ENCODE measurements at regions not wholly inside any gene's neighbourhood (a gene's known extent, or its start where the extent isn't known, plus 50 kb on each side); places are given as distances from the start of the nearest gene placed in this dataset.

GRCh38 chr4:30450474-30450873 lies 269.7 kb upstream of the PCDH7 start:
- TF ChIP-seq CTCF (IDR thresholded peaks at IDR 0.05) (no peak), EP300 (IDR thresholded peaks at IDR 0.05) (no peak), POLR2A (IDR thresholded peaks at IDR 0.05) (no peak)
